NCI-H2196 (cell line): ENCODE measurements at regions not wholly inside any gene's neighbourhood (a gene's known extent, or its start where the extent isn't known, plus 50 kb on each side); places are given as distances from the start of the nearest gene placed in this dataset.

Experiments used
- DNase-seq: peaks from one replicate; lab custom pipeline; 2025; ENCODE audit not compliant: unreplicated experiment; lab: John Stamatoyannopoulos, UW

- DNase-seq, result no peak
These were observed 697.9 kb upstream of the ADAMTS16 start for GRCh38 chr5:4442221-4442620.

GRCh38 chr5:4447657-4448056, 692.5 kb upstream of the ADAMTS16 start:
- no peak for DNase-seq

GRCh38 chr5:4453655-4454054, 686.5 kb upstream of the ADAMTS16 start:
- no peak for DNase-seq

- DNase-seq, result no peak
These were observed 660.7 kb upstream of the ADAMTS16 start for GRCh38 chr5:4479426-4479825.

GRCh38 chr5:4480528-4481349, 659.4 kb upstream of the ADAMTS16 start:
- DNase-seq, result no peak

- DNase-seq, result no peak
These were observed 652.5 kb upstream of the ADAMTS16 start for GRCh38 chr5:4487581-4487980.

- DNase-seq, result peak; percentile 4
These were observed 628.0 kb upstream of the ADAMTS16 start for GRCh38 chr5:4511996-4512656.

- DNase-seq, result no peak
These were observed 626.7 kb upstream of the ADAMTS16 start for GRCh38 chr5:4513381-4513780.

GRCh38 chr5:4514067-4514648, 626.0 kb upstream of the ADAMTS16 start:
- no peak for DNase-seq

- DNase-seq, result no peak
These were observed 621.0 kb upstream of the ADAMTS16 start for GRCh38 chr5:4518903-4519672.

- no peak for DNase-seq
These were observed 619.6 kb upstream of the ADAMTS16 start for GRCh38 chr5:4520559-4520958.

- DNase-seq, result no peak
These were observed 617.1 kb upstream of the ADAMTS16 start for GRCh38 chr5:4523038-4523437.

- no peak for DNase-seq
These were observed 608.1 kb upstream of the ADAMTS16 start for GRCh38 chr5:4531756-4532704.

- no peak for DNase-seq
These were observed 607.4 kb upstream of the ADAMTS16 start for GRCh38 chr5:4532705-4533080.

- DNase-seq, result no peak
These were observed 606.5 kb upstream of the ADAMTS16 start for GRCh38 chr5:4533457-4534105.

- no peak for DNase-seq
These were observed 602.6 kb upstream of the ADAMTS16 start for GRCh38 chr5:4537489-4537888.

GRCh38 chr5:4540375-4541173, 599.6 kb upstream of the ADAMTS16 start:
- DNase-seq, result no peak

- no peak for DNase-seq
These were observed 598.8 kb upstream of the ADAMTS16 start for GRCh38 chr5:4541334-4541733.

- no peak for DNase-seq
These were observed 597.9 kb upstream of the ADAMTS16 start for GRCh38 chr5:4542145-4542778.
